ENCODE measurements at regions not wholly inside any gene's neighbourhood (a gene's known extent, or its start where the extent isn't known, plus 50 kb on each side); places are given as distances from the start of the nearest gene placed in this dataset.

GRCh38 chr15:100779331-100780207 is 100.1 kb upstream of the ALDH1A3 start:
- no peaks in the 10 kb centered on the region for H3K79me2 ChIP-seq (ENCODE audit: insufficient read depth, low read length)
- H3K9me3 ChIP-seq (ENCODE audit: insufficient read depth, low read depth, low read length), result no peaks in the 10 kb centered on the region
- H3K9ac ChIP-seq (ENCODE audit: low read depth, low read length, poor library complexity, severe bottlenecking), result no peak overlapping the region
- no peaks in the 10 kb centered on the region for H3K4me1 ChIP-seq (ENCODE audit: insufficient read depth, low read length, poor library complexity, severe bottlenecking)
- no peaks in the 10 kb centered on the region for H3K27me3 ChIP-seq (ENCODE audit: insufficient read depth, low read length, poor library complexity, severe bottlenecking)
- no peak overlapping the region for H3K4me3 ChIP-seq (ENCODE audit: low read length, poor library complexity, severe bottlenecking)
- H4K20me1 ChIP-seq (ENCODE audit: insufficient read depth, low read length, poor library complexity, severe bottlenecking), result no peaks in the 10 kb centered on the region
- no peak for TF ChIP-seq EZH2phosphoT487 (IDR thresholded peaks at IDR 0.05; ENCODE audit: borderline replicate concordance)
- TF ChIP-seq CTCF (conservative IDR thresholded peaks at IDR 0.05; ENCODE audit: low read length), result no peak
- no peaks in the 10 kb centered on the region for H3F3A ChIP-seq (ENCODE audit: low read depth)
- H3K4me2 ChIP-seq (ENCODE audit: low read depth, low read length, poor library complexity, severe bottlenecking), result no peak overlapping the region
- H3K9me2 ChIP-seq (replicated peaks; ENCODE audit: low read depth, low read length), result no peaks in the 10 kb centered on the region
- no peak overlapping the region for H2AFZ ChIP-seq (ENCODE audit: low read length)
- no peaks in the 10 kb centered on the region for H3K36me3 ChIP-seq (ENCODE audit: insufficient read depth, low read length)

GRCh38 chr15:100780208-100780800 is 99.3 kb upstream of the ALDH1A3 start:
- Histone ChIP-seq H3K4me3 (ENCODE audit: low read length, poor library complexity, severe bottlenecking) (no peak overlapping the region), H3K27me3 (ENCODE audit: insufficient read depth, low read length, poor library complexity, severe bottlenecking) (no peaks in the 10 kb centered on the region), H3K79me2 (ENCODE audit: insufficient read depth, low read length) (no peaks in the 10 kb centered on the region), H3K9me2 (replicated peaks; ENCODE audit: low read depth, low read length) (no peaks in the 10 kb centered on the region), H3K4me1 (ENCODE audit: insufficient read depth, low read length, poor library complexity, severe bottlenecking) (no peaks in the 10 kb centered on the region), H3F3A (ENCODE audit: low read depth) (no peaks in the 10 kb centered on the region), H2AFZ (ENCODE audit: low read length) (no peak overlapping the region), H3K4me2 (ENCODE audit: low read depth, low read length, poor library complexity, severe bottlenecking) (no peak overlapping the region), H3K36me3 (ENCODE audit: insufficient read depth, low read length) (no peaks in the 10 kb centered on the region), H3K9me3 (ENCODE audit: insufficient read depth, low read depth, low read length) (no peaks in the 10 kb centered on the region), H3K9ac (ENCODE audit: low read depth, low read length, poor library complexity, severe bottlenecking) (no peak overlapping the region), H4K20me1 (ENCODE audit: insufficient read depth, low read length, poor library complexity, severe bottlenecking) (no peaks in the 10 kb centered on the region)
- TF ChIP-seq EZH2phosphoT487 (IDR thresholded peaks at IDR 0.05; ENCODE audit: borderline replicate concordance) (no peak), CTCF (conservative IDR thresholded peaks at IDR 0.05; ENCODE audit: low read length) (no peak)

- H3K9me3 ChIP-seq (ENCODE audit: insufficient read depth, low read depth, low read length), result no peaks in the 10 kb centered on the region
- H2AFZ ChIP-seq (ENCODE audit: low read length), result no peak overlapping the region
- no peaks in the 10 kb centered on the region for H3K4me1 ChIP-seq (ENCODE audit: insufficient read depth, low read length, poor library complexity, severe bottlenecking)
- TF ChIP-seq CTCF (conservative IDR thresholded peaks at IDR 0.05; ENCODE audit: low read length) (no peak), EZH2phosphoT487 (IDR thresholded peaks at IDR 0.05; ENCODE audit: borderline replicate concordance) (no peak)
- no peaks in the 10 kb centered on the region for H4K20me1 ChIP-seq (ENCODE audit: insufficient read depth, low read length, poor library complexity, severe bottlenecking)
- H3K27me3 ChIP-seq (ENCODE audit: insufficient read depth, low read length, poor library complexity, severe bottlenecking), result no peaks in the 10 kb centered on the region
- H3K79me2 ChIP-seq (ENCODE audit: insufficient read depth, low read length), result no peaks in the 10 kb centered on the region
- no peak overlapping the region for H3K4me2 ChIP-seq (ENCODE audit: low read depth, low read length, poor library complexity, severe bottlenecking)
- H3K9ac ChIP-seq (ENCODE audit: low read depth, low read length, poor library complexity, severe bottlenecking), result no peak overlapping the region
- H3K9me2 ChIP-seq (replicated peaks; ENCODE audit: low read depth, low read length), result no peaks in the 10 kb centered on the region
- H3K4me3 ChIP-seq (ENCODE audit: low read length, poor library complexity, severe bottlenecking), result no peak overlapping the region
- no peaks in the 10 kb centered on the region for H3K36me3 ChIP-seq (ENCODE audit: insufficient read depth, low read length)
- no peaks in the 10 kb centered on the region for H3F3A ChIP-seq (ENCODE audit: low read depth)
Measured at GRCh38 chr15:100781061-100781960, 98.3 kb upstream of the ALDH1A3 start.
